ENCODE measurements at regions not wholly inside any gene's neighbourhood (a gene's known extent, or its start where the extent isn't known, plus 50 kb on each side); places are given as distances from the start of the nearest gene placed in this dataset.

- peak; percentile 92 for TF ChIP-seq CHD7 (IDR thresholded peaks at IDR 0.05; ENCODE audit: insufficient replicate concordance, low read length)
- peak in 1 of 2 experiments; percentile 23; a peak in 1 of 3 replicates for TF ChIP-seq EP300 (IDR thresholded peaks at IDR 0.05; ENCODE audit: borderline replicate concordance in 1 of 2, low read depth in 2 of 2, low read length in 2 of 2)
- TF ChIP-seq POLR2A (IDR thresholded peaks at IDR 0.05; ENCODE audit: control extremely low read depth in 1 of 2, low read depth in 2 of 2, low read length in 2 of 2) = peak in 1 of 2 experiments; percentile 44; a peak in 1 of 3 replicates
- no peak for TF ChIP-seq BCL11A (IDR thresholded peaks at IDR 0.05; ENCODE audit: low read depth in 2 of 2, low read length in 2 of 2)
- TF ChIP-seq GABPA (IDR thresholded peaks at IDR 0.05; ENCODE audit: borderline replicate concordance, insufficient read depth, low read length) = no peak
- TF ChIP-seq YY1 (IDR thresholded peaks at IDR 0.05; ENCODE audit: low read depth, low read length) = no peak
- TF ChIP-seq SP1 (IDR thresholded peaks at IDR 0.05; ENCODE audit: low read depth, low read length) = 0 out of 2 replicates have a peak, but pooled peaks have one; percentile 45
- TF ChIP-seq POLR2AphosphoS5 (IDR thresholded peaks at IDR 0.05; ENCODE audit: low read depth, low read length) = no peak
- TF ChIP-seq RBBP5 (IDR thresholded peaks at IDR 0.05; ENCODE audit: borderline replicate concordance, low read depth, low read length) = peak; percentile 91; the same call in 1 of the 2 replicates
Observed at GRCh38 chr5:35337340-35338156, 107.3 kb upstream of the PRLR start (continued).

All from H1 (cell line).